GM18498 (cell line): ENCODE measurements at regions not wholly inside any gene's neighbourhood (a gene's known extent, or its start where the extent isn't known, plus 50 kb on each side); places are given as distances from the start of the nearest gene placed in this dataset.
"Not testable (repeated sequence)": the region's sequence is repeated elsewhere in the genome, so short reads cannot be mapped to it uniquely, and the experiment has no call there.

Source experiments
- ATAC-seq: cut with Tn5 transposase; IDR thresholded peaks from one replicate; pipeline ENCODE4 v1.9.1; 2021; ENCODE audit warnings: mild to moderate bottlenecking, moderate library complexity; ENCODE audit not compliant: unreplicated experiment

GRCh38 chr1:30000266-30000665, 723.1 kb downstream of the MATN1 start:
- no peak for ATAC-seq

DNA sequence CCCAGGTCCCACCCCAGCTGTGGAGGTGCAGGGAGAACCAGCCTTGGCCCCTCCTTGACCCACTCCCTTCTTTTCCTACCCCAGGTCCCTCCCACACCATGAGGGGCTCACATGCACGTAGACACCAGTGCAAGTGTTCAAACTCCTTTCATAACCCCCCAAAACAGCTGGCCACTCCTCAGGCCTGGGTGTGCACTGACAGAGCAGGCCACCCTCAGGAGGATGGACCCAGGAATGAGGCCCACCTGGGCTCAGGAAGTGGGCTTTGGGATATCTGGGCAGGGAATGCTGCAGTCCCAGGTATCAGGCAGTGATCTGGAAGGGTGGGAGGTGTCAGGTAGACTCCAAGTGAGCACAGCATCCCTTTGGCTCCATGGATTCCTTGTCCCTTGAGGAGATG, 723.8 kb downstream of the MATN1 start:
- no peak for ATAC-seq

DNA sequence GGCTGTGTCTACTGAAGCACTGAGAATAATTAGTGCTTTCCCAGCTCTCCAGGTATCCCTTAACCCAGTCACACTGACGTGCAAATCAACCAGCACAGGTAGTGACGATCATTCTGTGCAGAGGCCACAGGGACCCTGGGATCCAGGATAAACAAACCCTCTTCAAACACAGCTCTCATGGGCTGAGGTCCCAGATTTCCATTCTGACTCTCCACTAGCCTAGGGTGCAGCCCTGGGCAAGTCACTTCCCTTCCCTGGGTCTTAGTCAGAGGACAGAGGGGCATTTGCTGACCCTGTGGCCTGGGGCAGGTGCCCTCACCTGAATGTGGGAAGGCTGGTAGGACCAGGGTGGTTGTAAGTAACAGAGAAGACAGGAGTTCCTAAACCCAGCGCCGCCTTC, 724.7 kb downstream of the MATN1 start:
- no peak for ATAC-seq

DNA sequence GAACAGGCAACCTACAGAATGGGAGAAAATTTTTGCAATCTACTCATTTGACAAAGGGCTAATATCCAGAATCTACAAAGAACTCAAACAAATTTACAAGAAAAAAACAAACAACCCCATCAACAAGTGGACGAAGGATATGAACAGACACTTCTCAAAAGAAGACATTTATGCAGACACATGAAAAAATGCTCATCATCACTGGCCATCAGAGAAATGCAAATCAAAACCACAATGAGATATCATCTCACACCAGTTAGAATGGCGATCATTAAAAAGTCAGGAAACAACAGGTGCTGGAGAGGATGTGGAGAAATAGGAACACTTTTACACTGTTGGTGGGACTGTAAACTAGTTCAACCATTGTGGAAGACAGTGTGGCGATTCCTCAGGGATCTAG, 725.6 kb downstream of the MATN1 start:
- not testable (repeated sequence) for ATAC-seq

DNA sequence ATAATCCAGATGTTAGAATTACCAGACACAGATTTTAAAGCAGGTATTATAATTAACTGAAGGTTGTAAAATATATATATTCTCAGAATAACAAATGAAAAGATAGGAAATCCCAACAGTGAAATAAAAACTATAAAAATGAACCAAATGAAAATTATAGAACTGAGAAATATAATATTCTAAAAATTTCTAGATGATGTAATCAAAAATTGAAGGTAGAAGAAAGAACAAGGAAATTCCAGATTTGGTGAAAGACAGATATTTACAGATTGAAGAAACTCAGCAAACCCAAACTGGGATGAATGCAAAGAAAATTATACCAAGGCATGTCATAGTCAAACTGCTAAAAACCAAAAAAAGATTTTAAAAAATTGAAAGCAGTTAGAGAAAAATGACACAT, 729.4 kb downstream of the MATN1 start:
- ATAC-seq, result no peak

GRCh38 chr1:29991815-29992214, 731.6 kb downstream of the MATN1 start:
- no peak for ATAC-seq

- no peak for ATAC-seq
Observed at GRCh38 chr1:29991025-29991424, 732.4 kb downstream of the MATN1 start.

GRCh38 chr1:29990304-29990703, 733.1 kb downstream of the MATN1 start:
- ATAC-seq, result no peak

DNA sequence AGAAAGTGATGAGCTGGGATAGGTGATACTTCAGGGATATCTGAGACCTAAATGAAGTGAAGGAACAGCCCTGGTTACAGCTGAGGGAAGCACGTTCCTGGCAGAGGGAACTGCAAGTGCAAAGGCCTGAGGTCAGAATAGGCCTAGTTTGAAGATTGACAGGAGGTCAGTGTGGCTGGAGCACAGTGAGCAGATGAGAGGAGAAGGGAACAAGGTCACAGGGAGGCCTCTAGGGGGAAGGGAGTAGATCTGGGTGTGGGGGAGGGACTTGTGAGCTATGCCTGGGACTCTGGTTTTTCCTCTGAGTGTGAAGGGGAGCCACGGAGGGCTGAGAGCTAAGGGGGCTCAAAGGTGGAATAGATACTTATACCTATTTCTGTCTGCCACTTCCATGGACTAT, 736.4 kb downstream of the MATN1 start:
- ATAC-seq, result no peak

DNA sequence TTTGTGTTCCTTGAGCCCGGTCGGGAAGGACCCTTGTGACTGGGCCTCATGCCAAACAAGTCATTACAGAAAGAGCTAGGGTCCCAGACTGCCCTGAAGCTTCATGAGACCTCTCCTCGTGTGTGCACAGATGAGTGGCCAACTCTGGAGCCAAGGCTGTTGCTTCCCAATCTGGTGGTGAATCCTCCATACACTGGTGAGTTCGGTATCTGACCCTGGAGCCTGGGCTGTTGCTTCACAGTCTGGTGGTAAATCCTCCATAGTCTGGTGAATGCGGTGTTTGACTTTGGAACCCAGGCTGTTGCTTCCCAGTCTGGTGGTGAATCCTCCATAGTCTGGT, 737.8 kb downstream of the MATN1 start:
- no peak for ATAC-seq

DNA sequence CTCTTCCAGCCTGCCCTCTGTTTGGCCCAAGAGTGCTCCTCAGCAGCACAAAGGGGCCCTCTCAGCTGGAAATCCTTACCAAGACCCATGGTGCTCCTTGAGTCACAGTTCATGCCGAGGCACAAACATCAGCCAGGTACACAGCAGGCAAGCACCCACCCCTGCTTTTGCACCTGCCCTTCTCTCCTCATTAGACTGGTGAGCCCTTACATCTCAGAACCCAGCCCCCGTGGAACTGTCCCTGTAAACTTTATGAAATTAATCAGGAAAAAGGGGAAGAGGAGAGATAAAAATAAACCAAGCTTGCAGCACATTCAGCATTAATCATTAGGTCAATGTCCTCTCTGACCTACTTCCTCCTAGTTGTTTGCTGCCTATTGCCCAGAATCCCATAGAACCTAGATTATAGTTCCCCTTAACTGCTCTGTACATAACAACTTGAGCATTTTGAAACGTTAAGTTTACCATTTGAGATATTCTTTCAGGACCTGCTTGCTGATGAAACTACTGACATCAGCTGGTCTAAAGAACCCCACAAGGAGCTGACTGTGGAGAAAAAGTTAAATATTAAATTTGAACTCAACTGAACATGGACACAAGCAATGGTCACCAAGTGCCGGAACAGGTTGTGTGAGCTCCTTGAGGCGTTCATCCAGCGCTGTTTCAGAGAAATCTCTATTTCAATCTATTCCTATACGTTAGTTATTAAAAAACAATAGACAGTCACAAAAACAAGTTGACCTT, 738.4 kb downstream of the MATN1 start:
- no peak for ATAC-seq

DNA sequence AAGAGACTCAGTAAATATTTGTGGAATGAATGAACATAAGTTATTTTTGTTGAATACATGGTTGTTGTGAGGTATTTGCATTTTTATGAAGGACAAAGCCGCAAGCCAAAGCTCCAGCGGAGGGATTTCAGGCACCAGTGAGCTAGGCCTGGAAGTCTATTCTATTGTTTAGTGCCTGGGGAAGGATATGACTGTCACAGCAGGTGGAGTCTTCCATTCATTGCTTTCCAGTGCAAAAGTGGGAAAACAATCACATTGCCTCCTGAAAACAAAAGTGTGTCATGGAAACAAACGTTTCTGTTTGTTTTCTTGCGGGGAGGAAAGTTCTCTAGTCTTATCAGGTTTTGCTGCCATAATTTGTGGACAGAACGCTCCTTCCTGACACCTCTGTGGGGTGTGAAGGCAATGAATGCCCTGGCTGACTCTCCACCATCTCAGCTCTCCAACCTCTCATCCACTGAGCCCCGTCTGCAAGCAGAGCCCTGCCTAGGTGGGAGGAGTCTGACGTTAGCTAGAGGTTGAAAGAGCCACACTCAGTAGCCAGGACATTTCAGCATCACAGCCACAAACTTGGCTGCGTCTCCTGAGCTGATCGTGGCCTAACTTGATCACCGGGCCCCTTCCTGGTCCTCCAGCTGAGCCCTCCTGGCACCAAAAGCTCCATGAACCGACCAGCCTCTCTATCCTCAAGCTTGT, 739.1 kb downstream of the MATN1 start:
- ATAC-seq, result no peak

DNA sequence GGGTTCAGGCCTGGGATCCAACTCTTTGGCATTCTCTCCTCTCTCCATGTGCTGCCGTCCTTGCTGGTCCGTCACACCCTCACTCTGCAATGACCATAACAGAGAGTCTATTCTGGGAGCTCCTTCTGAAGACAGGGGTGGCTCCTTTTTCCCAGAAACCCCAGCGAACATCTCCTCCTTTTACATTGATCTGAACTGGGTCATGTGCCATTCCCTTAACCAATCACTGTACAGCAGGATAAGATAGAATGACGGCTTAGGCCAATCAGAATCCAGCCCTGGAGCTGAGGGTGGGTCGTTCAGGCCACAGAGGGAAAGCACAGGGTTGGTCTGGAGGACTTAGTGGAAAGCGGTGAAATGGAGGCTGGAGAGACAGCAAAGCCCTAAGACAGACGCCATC, 740.1 kb downstream of the MATN1 start:
- ATAC-seq, result no peak

DNA sequence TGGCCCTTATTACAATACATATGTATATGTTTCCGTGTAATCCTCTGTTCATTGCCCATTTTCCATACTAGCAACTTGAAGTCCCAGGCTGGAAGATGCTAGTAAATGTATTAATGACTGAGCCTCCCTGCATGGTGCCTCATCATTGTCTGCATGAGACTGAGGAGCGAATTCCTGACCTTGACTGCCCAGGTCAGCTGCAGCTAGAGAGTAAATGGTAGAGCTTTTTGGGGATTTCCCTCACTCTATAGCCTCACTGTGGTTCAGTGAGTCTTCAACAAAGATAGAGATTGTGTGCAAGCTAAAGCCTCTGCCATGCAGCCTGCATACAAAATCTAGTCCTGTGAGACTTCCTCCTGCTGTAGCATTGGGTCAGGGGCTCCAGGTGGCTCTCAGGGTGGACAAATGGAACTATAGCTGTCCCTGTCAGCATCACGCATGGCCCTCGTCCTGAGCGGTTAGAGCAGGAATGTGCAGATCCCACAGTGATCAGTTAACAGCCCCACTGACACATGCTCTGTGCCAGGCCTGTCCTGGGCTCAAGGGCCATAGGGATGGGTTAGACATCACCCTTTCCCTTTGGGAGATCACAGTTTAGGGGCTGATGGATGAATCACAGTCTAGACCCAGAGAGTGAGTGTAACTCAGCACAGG, 741.7 kb downstream of the MATN1 start:
- ATAC-seq, result no peak

DNA sequence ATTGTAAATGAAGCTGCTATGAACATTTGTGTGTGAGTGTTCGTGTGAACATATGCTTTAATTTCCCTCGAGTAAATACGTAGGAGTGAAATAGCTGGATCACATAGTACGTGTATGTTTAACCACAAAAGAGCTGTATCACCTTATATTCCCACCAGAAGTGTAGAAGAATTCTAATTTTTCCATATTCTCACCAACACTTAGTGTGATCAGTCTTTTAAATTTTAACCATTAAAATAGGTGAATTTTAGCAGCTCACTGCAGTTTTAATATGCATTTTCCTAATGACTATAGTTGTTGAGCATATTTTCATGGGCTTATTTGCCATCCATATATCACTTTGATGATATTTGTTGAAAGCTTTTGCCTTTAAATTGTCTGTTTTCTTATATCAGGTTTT, 741.2 kb downstream of the PTPRU start:
- ATAC-seq, result no peak

GRCh38 chr1:29975036-29975694, 738.8 kb downstream of the PTPRU start:
- no peak for ATAC-seq

GRCh38 chr1:29974316-29974724, 738.0 kb downstream of the PTPRU start:
- ATAC-seq, result no peak

DNA sequence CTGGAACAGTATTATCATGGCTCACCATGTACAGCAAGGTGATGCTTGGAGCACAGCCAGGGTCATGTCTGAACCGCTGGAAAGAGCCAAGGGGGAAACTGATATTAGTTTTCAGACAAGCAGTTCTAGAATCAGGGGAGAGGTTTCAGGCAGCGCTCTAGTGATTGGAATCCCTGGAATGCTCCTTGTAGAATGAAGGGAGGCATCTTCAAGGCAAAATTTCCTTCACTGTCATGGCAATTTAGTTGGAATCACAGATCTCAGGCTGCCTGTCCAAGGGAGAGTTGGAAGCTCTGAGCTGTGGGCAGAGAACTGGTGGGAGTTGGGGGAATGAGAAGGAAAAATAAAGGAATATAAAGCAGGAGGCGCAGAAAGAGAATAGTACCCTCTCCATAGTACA, 737.1 kb downstream of the PTPRU start:
- no peak for ATAC-seq

DNA sequence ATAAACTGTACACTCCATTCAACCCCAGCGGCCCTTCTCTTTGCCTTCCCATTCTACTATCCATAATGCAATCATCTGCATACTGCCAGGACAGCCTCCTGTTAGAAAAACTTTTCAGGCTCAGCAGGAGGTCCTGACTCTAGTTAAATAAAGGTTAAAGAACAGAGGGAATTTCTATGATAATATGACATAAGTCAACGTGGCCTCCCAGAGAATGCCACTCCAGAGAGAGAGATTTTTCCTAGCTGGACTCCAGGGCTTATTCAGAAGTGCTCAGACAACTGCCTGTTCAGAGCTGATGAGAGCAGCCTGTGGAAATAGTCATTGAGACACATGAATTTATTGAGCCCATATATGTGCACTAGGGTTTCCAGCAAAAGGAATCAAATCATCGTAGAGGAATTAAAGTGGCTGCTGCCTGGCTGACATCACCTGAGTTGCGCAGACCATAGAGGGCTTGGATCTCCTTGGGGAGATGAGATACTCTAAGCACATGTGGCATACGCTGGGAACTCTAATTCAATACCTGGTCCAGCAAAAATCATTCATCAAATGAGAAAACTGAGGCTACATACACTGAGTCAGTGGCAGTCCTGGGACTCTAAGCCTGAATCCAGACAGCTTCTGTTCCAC, 736.2 kb downstream of the PTPRU start:
- ATAC-seq, result no peak

GRCh38 chr1:29971703-29972102, 735.4 kb downstream of the PTPRU start:
- no peak for ATAC-seq

DNA sequence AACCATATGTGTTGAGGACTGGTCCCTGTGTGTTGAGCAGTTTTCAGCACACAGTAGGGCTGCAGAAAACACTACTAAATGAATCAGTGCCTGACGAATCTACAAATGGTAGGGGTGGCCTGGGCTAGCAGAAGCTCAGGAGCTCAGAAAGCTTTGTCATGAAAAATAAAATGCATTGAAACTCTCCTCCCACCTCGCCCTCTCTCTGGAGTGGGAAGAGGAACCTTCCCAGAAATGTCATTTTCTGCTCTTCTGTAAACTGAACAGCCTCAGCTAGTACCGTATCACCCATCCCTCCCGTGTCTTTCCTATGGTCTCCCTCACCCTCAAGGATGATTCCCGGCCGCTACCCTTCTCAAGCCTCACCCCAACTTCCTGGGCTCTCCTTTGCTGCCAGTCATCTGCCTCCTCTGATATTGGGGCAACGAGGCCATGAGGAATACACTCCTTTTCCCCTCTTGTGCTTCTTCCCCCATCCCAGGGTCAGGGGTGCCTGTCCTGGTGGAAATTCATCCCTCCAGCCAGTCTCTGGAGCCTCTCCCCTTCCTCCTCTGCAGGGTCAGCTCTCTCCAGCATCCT, 734.5 kb downstream of the PTPRU start:
- no peak for ATAC-seq
